PC-9 (cell line): ENCODE measurements at regions not wholly inside any gene's neighbourhood (a gene's known extent, or its start where the extent isn't known, plus 50 kb on each side); places are given as distances from the start of the nearest gene placed in this dataset.

Experiments used
- BruUV-seq: library from RNA; stranded (reverse); fragments of 400-500 nt; replicated peaks from 2 replicates; lab custom pipeline; 2021; lab: Mats Ljungman, UMichigan
- CTCF ChIA-PET: fragments of 300-600 bp; sonication (Branson Sonifier 250); formaldehyde crosslinking; loops from one replicate; lab custom pipeline; 2022; ENCODE audit warnings: antibody characterized with exemption; lab: Charles Lee
- POLR2A ChIA-PET: fragments of 300-600 bp; sonication (Branson Sonifier 250); formaldehyde crosslinking; loops from one replicate; lab custom pipeline; 2022; ENCODE audit warnings: antibody characterized with exemption; ENCODE audit not compliant: unreplicated experiment; lab: Charles Lee
- DNase-seq, 2 experiments: peaks; one replicate each; pipeline versions ENCODE4 v3.0.0 to v3.0.0-alpha.2; 2015 to 2022; ENCODE audit warnings: mixed read lengths in 1 of 2
- H2AFZ ChIP-seq: fragments of 200-600 bp; sonication (generic); 2 replicates; pipeline ENCODE4 v1.8.1; 2017; ENCODE audit warnings: antibody characterized with exemption
- H3F3A ChIP-seq: fragments of 200-600 bp; sonication (generic); 2 replicates; pipeline ENCODE4 v1.8.1; 2017; ENCODE audit warnings: antibody characterized with exemption, mild to moderate bottlenecking, low read depth; ENCODE audit not compliant: insufficient read depth
- H3K27ac ChIP-seq: fragments of 200-600 bp; sonication (generic); 2 replicates; pipeline ENCODE4 v1.6.1; 2016; ENCODE audit warnings: mixed run types
- H3K27me3 ChIP-seq: fragments of 200-600 bp; sonication (generic); 2 replicates; pipeline ENCODE4 v1.6.1; 2016; ENCODE audit warnings: low read depth, mixed run types; ENCODE audit not compliant: insufficient read depth
- H3K36me3 ChIP-seq: fragments of 200-600 bp; sonication (generic); 2 replicates; pipeline ENCODE4 v1.6.1; 2016; ENCODE audit warnings: low read depth, mixed run types
- H3K4me1 ChIP-seq: fragments of 200-600 bp; sonication (generic); replicated peaks from 2 replicates; pipeline ENCODE4 v1.6.1; 2016; ENCODE audit warnings: mixed run types; ENCODE audit not compliant: insufficient read depth
- H3K4me2 ChIP-seq: fragments of 200-600 bp; sonication (generic); 2 replicates; pipeline ENCODE4 v1.6.1; 2017; ENCODE audit warnings: mixed run types
- H3K4me3 ChIP-seq: fragments of 200-600 bp; sonication (generic); 2 replicates; pipeline ENCODE4 v1.6.1; 2016; ENCODE audit warnings: mixed run types
- H3K79me2 ChIP-seq: fragments of 200-600 bp; sonication (generic); 2 replicates; pipeline ENCODE4 v1.6.1; 2017; ENCODE audit warnings: low read depth, mixed run types
- H3K9me2 ChIP-seq: fragments of 200-600 bp; sonication (generic); 2 replicates; pipeline ENCODE4 v1.8.1; 2017; ENCODE audit warnings: mild to moderate bottlenecking; ENCODE audit not compliant: insufficient read depth
- H3K9me3 ChIP-seq: fragments of 200-600 bp; sonication (generic); 2 replicates; pipeline ENCODE4 v1.8.1; 2016; ENCODE audit warnings: low read depth; ENCODE audit not compliant: insufficient read depth
- H4K20me1 ChIP-seq: fragments of 200-600 bp; sonication (generic); 2 replicates; pipeline ENCODE4 v1.8.1; 2017; ENCODE audit not compliant: insufficient read depth
- CTCF ChIP-seq: fragments of 200-600 bp; sonication (generic); conservative IDR thresholded peaks from 2 replicates; pipeline ENCODE4 v1.6.1; 2017; ENCODE audit warnings: mixed run types, antibody characterized with exemption, mild to moderate bottlenecking, moderate library complexity
- EZH2 ChIP-seq: fragments of 200-600 bp; sonication (generic); IDR thresholded peaks from 2 replicates; pipeline ENCODE4 v1.8.0; 2017; ENCODE audit warnings: antibody characterized with exemption, low read depth
- intact Hi-C: fragments of 100-400 bp; cut with micrococcal nuclease; formaldehyde crosslinking; loops from one replicate; pipeline ENCODE4 v1.10.0; 2022; ENCODE audit not compliant: unreplicated experiment

- intact Hi-C loops = no loop called here
- H3K79me2 ChIP-seq = no peaks in the 10 kb centered on the region
- H3K9me3 ChIP-seq = no peaks in the 10 kb centered on the region
- no peak for DNase-seq
- no peaks in the 10 kb centered on the region for H3K27me3 ChIP-seq
- H4K20me1 ChIP-seq = no peaks in the 10 kb centered on the region
- no peaks in the 10 kb centered on the region for H3K9me2 ChIP-seq
- H2AFZ ChIP-seq = no peak overlapping the region
- TF ChIP-seq EZH2 = no peak
- TF ChIP-seq CTCF = no peak
- H3K36me3 ChIP-seq = no peaks in the 10 kb centered on the region
- no peak overlapping the region for H3K4me3 ChIP-seq
- CTCF ChIA-PET = no interaction called here
- H3K4me1 ChIP-seq = no peaks in the 10 kb centered on the region
- no TSS peak for BruUV-seq
- H3F3A ChIP-seq = no peaks in the 10 kb centered on the region
- POLR2A ChIA-PET = no interaction called here
- no peak overlapping the region for H3K27ac ChIP-seq
- H3K4me2 ChIP-seq = no peak overlapping the region
These were observed 359.1 kb downstream of the BARHL2 start for GRCh38 chr1:90357995-90358394.

GRCh38 chr1:90356991-90357390, 360.1 kb downstream of the BARHL2 start:
- ChIA-PET CTCF (no interaction called here), POLR2A (interaction anchor here (0.6 kb wide), 1 partner anchor 42 kb away, joined by 8 read pairs; no protein-coding TSS in a partner anchor)
- no peaks in the 10 kb centered on the region for H3K4me1 ChIP-seq
- TF ChIP-seq EZH2 (no peak), CTCF (no peak)
- H3F3A ChIP-seq = no peaks in the 10 kb centered on the region
- no peak overlapping the region for H2AFZ ChIP-seq
- no peak overlapping the region for H3K4me3 ChIP-seq
- H3K36me3 ChIP-seq = no peaks in the 10 kb centered on the region
- no peaks in the 10 kb centered on the region for H3K27me3 ChIP-seq
- H4K20me1 ChIP-seq = no peaks in the 10 kb centered on the region
- no peaks in the 10 kb centered on the region for H3K9me3 ChIP-seq
- H3K79me2 ChIP-seq = no peaks in the 10 kb centered on the region
- no peaks in the 10 kb centered on the region for H3K9me2 ChIP-seq
- no TSS peak for BruUV-seq
- intact Hi-C loops = no loop called here
- no peak overlapping the region for H3K27ac ChIP-seq
- no peak overlapping the region for H3K4me2 ChIP-seq
- no peak for DNase-seq

- no peaks in the 10 kb centered on the region for H3K36me3 ChIP-seq
These were observed 361.0 kb downstream of the BARHL2 start for GRCh38 chr1:90356101-90356500.

More at GRCh38 chr1:90356101-90356500, 361.0 kb downstream of the BARHL2 start:
- Histone ChIP-seq H3K4me2 (no peak overlapping the region), H3K9me3 (no peaks in the 10 kb centered on the region), H3K4me3 (no peak overlapping the region), H3K27ac (no peak overlapping the region), H3K27me3 (no peaks in the 10 kb centered on the region), H3K79me2 (no peaks in the 10 kb centered on the region), H4K20me1 (no peaks in the 10 kb centered on the region), H3K4me1 (no peaks in the 10 kb centered on the region), H3F3A (no peaks in the 10 kb centered on the region), H3K9me2 (no peaks in the 10 kb centered on the region), H2AFZ (no peak overlapping the region)
- no peak for TF ChIP-seq CTCF
- no peak for TF ChIP-seq EZH2
- no TSS peak for BruUV-seq
- ChIA-PET POLR2A (no interaction called here), CTCF (no interaction called here)
- intact Hi-C loops = no loop called here
- DNase-seq = no peak
